Stimulated activated CD8-positive, alpha-beta memory T cell treated with anti-CD3 and anti-CD28 coated beads, Interleukin-4, amount 100 ng/mL, for 1 hour (primary cell): ENCODE measurements at regions not wholly inside any gene's neighbourhood (a gene's known extent, or its start where the extent isn't known, plus 50 kb on each side); places are given as distances from the start of the nearest gene placed in this dataset.

Experiments used
- DNase-seq, 2 donors: peaks; one replicate each; pipeline ENCODE4 v3.0.0-alpha.2; 2020; ENCODE audit warnings: low read depth in 2 of 2, low spot score in 1 of 2

GRCh38 chr2:64825831-64826491, 163.2 kb upstream of the SLC1A4 start:
- no peak for DNase-seq

- no peak for DNase-seq
Measured at GRCh38 chr2:64826703-64827102, 162.5 kb upstream of the SLC1A4 start.

GRCh38 chr2:64828261-64828660, 160.9 kb upstream of the SLC1A4 start:
- no peak for DNase-seq

GRCh38 chr2:64829525-64829924, 159.7 kb upstream of the SLC1A4 start:
- no peak for DNase-seq

GRCh38 chr2:64831134-64831976, 157.8 kb upstream of the SLC1A4 start:
- DNase-seq: peak; percentile 55 to 68

GRCh38 chr2:64831977-64832328, 157.2 kb upstream of the SLC1A4 start:
- DNase-seq: no peak

- DNase-seq: no peak
Measured at GRCh38 chr2:64832936-64833335, 156.3 kb upstream of the SLC1A4 start.

GRCh38 chr2:64836566-64836965, 152.6 kb upstream of the SLC1A4 start:
- DNase-seq: no peak

GRCh38 chr2:64837116-64837731, 152.0 kb upstream of the SLC1A4 start:
- no peak for DNase-seq

GRCh38 chr2:64837925-64838641, 151.1 kb upstream of the SLC1A4 start:
- no peak for DNase-seq

- no peak for DNase-seq
Measured at GRCh38 chr2:64838817-64839216, 150.4 kb upstream of the SLC1A4 start.

- DNase-seq: no peak
Measured at GRCh38 chr2:64839844-64840243, 149.4 kb upstream of the SLC1A4 start.

GRCh38 chr2:64840426-64840881, 148.7 kb upstream of the SLC1A4 start:
- DNase-seq: no peak

GRCh38 chr2:64841461-64841860, 147.7 kb upstream of the SLC1A4 start:
- no peak for DNase-seq

GRCh38 chr2:64842030-64842429, 147.2 kb upstream of the SLC1A4 start:
- DNase-seq: no peak

- no peak for DNase-seq
Measured at GRCh38 chr2:64844087-64844486, 145.1 kb upstream of the SLC1A4 start.

- no peak for DNase-seq
Measured at GRCh38 chr2:64845273-64845905, 143.8 kb upstream of the SLC1A4 start.

- DNase-seq: no peak
Measured at GRCh38 chr2:64846177-64846576, 143.0 kb upstream of the SLC1A4 start.

- DNase-seq: no peak
Measured at GRCh38 chr2:64847930-64848329, 141.3 kb upstream of the SLC1A4 start.

GRCh38 chr2:64848363-64848762, 140.8 kb upstream of the SLC1A4 start:
- DNase-seq: no peak

GRCh38 chr2:64848945-64849344, 140.3 kb upstream of the SLC1A4 start:
- no peak for DNase-seq
